H1 (cell line): ENCODE measurements at regions not wholly inside any gene's neighbourhood (a gene's known extent, or its start where the extent isn't known, plus 50 kb on each side); places are given as distances from the start of the nearest gene placed in this dataset.

Experiments used
- CTCF ChIA-PET: fragments of 300-600 bp; sonication (Branson Sonifier 250); formaldehyde crosslinking; loops from one replicate; lab custom pipeline; 2021; ENCODE audit not compliant: partially characterized antibody; lab: Charles Lee
- POLR2A ChIA-PET: fragments of 300-600 bp; sonication (Branson Sonifier 250); formaldehyde crosslinking; loops from one replicate; lab custom pipeline; 2021; ENCODE audit warnings: inconsistent platforms; ENCODE audit not compliant: partially characterized antibody; lab: Charles Lee
- DNase-seq, 2 experiments: peaks; one replicate each; pipeline versions ENCODE4 v3.0.0 to v3.0.0-alpha.2; 2010 to 2022; ENCODE audit warnings: low spot score in 2 of 2, low read depth in 1 of 2, mixed read lengths in 1 of 2
- FAIRE-seq: peaks from 2 replicates; lab custom pipeline; 2011; peaks lifted over from hg19 to GRCh38; lab: Jason Lieb, UNC
- H2AFZ ChIP-seq: 2 replicates; pipeline ENCODE4 v1.8.1; 2012; ENCODE audit warnings: low read length, inconsistent platforms
- H2AK5ac ChIP-seq: 2 replicates; pipeline ENCODE4 v1.6.1; 2013; ENCODE audit warnings: low read depth, low read length
- H2BK120ac ChIP-seq: replicated peaks from 2 replicates; pipeline ENCODE3; 2013; ENCODE audit warnings: low read depth, low read length, inconsistent platforms
- H2BK12ac ChIP-seq: 2 replicates; pipeline ENCODE4 v1.6.1; 2013; ENCODE audit warnings: low read depth, low read length
- H2BK15ac ChIP-seq: 2 replicates; pipeline ENCODE4 v1.6.1; 2013; ENCODE audit warnings: low read length
- H2BK20ac ChIP-seq: 2 replicates; pipeline ENCODE4 v1.6.1; 2013; ENCODE audit warnings: low read length
- H2BK5ac ChIP-seq: 2 replicates; pipeline ENCODE4 v1.6.1; 2013; ENCODE audit warnings: low read depth, low read length
- H3K14ac ChIP-seq: 2 replicates; pipeline ENCODE4 v1.6.1; 2013; ENCODE audit warnings: inconsistent platforms; ENCODE audit not compliant: insufficient read length
- H3K18ac ChIP-seq: 2 replicates; pipeline ENCODE4 v1.6.1; 2013; ENCODE audit warnings: low read length; ENCODE audit errors: extremely low read depth
- H3K23ac ChIP-seq: 2 replicates; pipeline ENCODE4 v1.6.1; 2013; ENCODE audit warnings: inconsistent platforms; ENCODE audit not compliant: insufficient read length
- H3K23me2 ChIP-seq: 2 replicates; pipeline ENCODE4 v1.6.1; 2013; ENCODE audit warnings: low read depth, low read length
- H3K27ac ChIP-seq: 2 replicates; pipeline ENCODE4 v1.6.1; 2011; ENCODE audit warnings: low read depth, low read length, inconsistent platforms
- H3K27me3 ChIP-seq, 4 experiments: replicated peaks in 1 of 4; 1 replicate in 1 of 4; 2 replicates in 3 of 4; pipeline versions ENCODE4 v1.6.1 to v1.8.1; 2011 to 2013; ENCODE audit warnings: low read length in 3 of 4, mild to moderate bottlenecking in 3 of 4, inconsistent platforms in 2 of 4, mixed read lengths in 2 of 4, moderate library complexity in 1 of 4; ENCODE audit not compliant: control insufficient read depth in 3 of 4, insufficient read depth in 3 of 4; ENCODE audit errors: extremely low read depth in 1 of 4
- H3K36me3 ChIP-seq, 4 experiments: 2 replicates each; pipeline versions ENCODE4 v1.6.1 to v1.8.1; 2011 to 2013; ENCODE audit warnings: mild to moderate bottlenecking in 4 of 4, low read length in 3 of 4, moderate library complexity in 2 of 4, control low read depth in 1 of 4, inconsistent platforms in 1 of 4; ENCODE audit not compliant: insufficient read depth in 4 of 4, control insufficient read depth in 2 of 4
- H3K4ac ChIP-seq: replicated peaks from 2 replicates; pipeline ENCODE3; 2013; ENCODE audit warnings: low read length, low read depth, mixed read lengths, inconsistent platforms; ENCODE audit not compliant: insufficient read length
- H3K4me1 ChIP-seq, 4 experiments: replicated peaks in 1 of 4; 1 replicate in 1 of 4; 2 replicates in 3 of 4; pipeline versions ENCODE4 v1.6.1 to v1.8.1; 2011 to 2013; ENCODE audit warnings: low read length in 3 of 4, inconsistent platforms in 2 of 4, mixed read lengths in 1 of 4; ENCODE audit not compliant: insufficient read depth in 4 of 4, control insufficient read depth in 3 of 4
- H3K4me2 ChIP-seq, 2 experiments: 2 replicates each; pipeline versions ENCODE4 v1.6.1 to v1.8.1; 2011 to 2013; ENCODE audit warnings: low read depth in 2 of 2, low read length in 2 of 2, control low read depth in 1 of 2, inconsistent platforms in 1 of 2, mild to moderate bottlenecking in 1 of 2; ENCODE audit not compliant: insufficient read depth in 1 of 2
- H3K4me3 ChIP-seq, 4 experiments: fragments of 200-600, 300-600 bp in 1 of 4; sonication (generic), shearing (Covaris generic), sonication (Bioruptor Twin) in 1 of 4; 2 replicates each; pipeline versions ENCODE4 v1.5.1 to v1.8.1; 2011 to 2016; ENCODE audit warnings: low read length in 4 of 4, low read depth in 3 of 4, control low read depth in 2 of 4, inconsistent platforms in 2 of 4, mild to moderate bottlenecking in 2 of 4, mixed read lengths in 1 of 4, moderate library complexity in 1 of 4; ENCODE audit not compliant: insufficient read depth in 2 of 4; ENCODE audit errors: extremely low read depth in 1 of 4
- H3K56ac ChIP-seq: replicated peaks from 2 replicates; pipeline ENCODE3; 2013; ENCODE audit warnings: low read depth, mild to moderate bottlenecking, mixed read lengths, low read length, inconsistent platforms; ENCODE audit not compliant: insufficient read length
- H3K79me1 ChIP-seq: 2 replicates; pipeline ENCODE4 v1.6.1; 2013; ENCODE audit warnings: low read depth, low read length, control low read depth
- H3K79me2 ChIP-seq, 2 experiments: 2 replicates each; pipeline versions ENCODE4 v1.6.1 to v1.8.1; 2012 to 2013; ENCODE audit warnings: low read length in 2 of 2, mild to moderate bottlenecking in 2 of 2, inconsistent platforms in 1 of 2; ENCODE audit not compliant: insufficient read depth in 2 of 2, control insufficient read depth in 1 of 2
- H3K9ac ChIP-seq, 4 experiments: replicated peaks in 1 of 4; 1 replicate in 1 of 4; 2 replicates in 3 of 4; pipeline versions ENCODE4 v1.6.1 to v1.8.1; 2011 to 2013; ENCODE audit warnings: low read depth in 3 of 4, low read length in 3 of 4, control low read depth in 2 of 4, mild to moderate bottlenecking in 2 of 4, moderate library complexity in 2 of 4, inconsistent platforms in 1 of 4; ENCODE audit errors: extremely low read depth in 1 of 4
- H3K9me3 ChIP-seq, 2 experiments: 2 replicates each; pipeline versions ENCODE4 v1.6.1 to v1.8.1; 2012 to 2013; ENCODE audit warnings: mild to moderate bottlenecking in 2 of 2, moderate library complexity in 2 of 2, control low read depth in 1 of 2, inconsistent platforms in 1 of 2, low read depth in 1 of 2, low read length in 1 of 2, mixed read lengths in 1 of 2; ENCODE audit not compliant: insufficient read depth in 2 of 2
- H4K20me1 ChIP-seq, 2 experiments: replicated peaks in 1 of 2; 2 replicates each; pipeline versions ENCODE3 to v1.8.1; 2011 to 2013; ENCODE audit warnings: inconsistent platforms in 2 of 2, low read length in 2 of 2, mild to moderate bottlenecking in 1 of 2; ENCODE audit not compliant: insufficient read depth in 2 of 2, control insufficient read depth in 1 of 2
- H4K5ac ChIP-seq: 2 replicates; pipeline ENCODE4 v1.6.1; 2013; ENCODE audit warnings: low read length, low read depth, mixed read lengths, inconsistent platforms; ENCODE audit not compliant: insufficient read length
- H4K8ac ChIP-seq: 2 replicates; pipeline ENCODE4 v1.8.0; 2013; ENCODE audit warnings: mild to moderate bottlenecking, moderate library complexity, low read length, inconsistent platforms; ENCODE audit not compliant: insufficient read depth; ENCODE audit errors: extremely low read depth
- H4K91ac ChIP-seq: replicated peaks from 2 replicates; pipeline ENCODE3; 2013; ENCODE audit warnings: low read length, mixed read lengths, inconsistent platforms; ENCODE audit not compliant: insufficient read length
- CBX5 ChIP-seq: fragments of 300-800, 300-1000 bp; sonication (generic); IDR thresholded peaks from 2 replicates; pipeline ENCODE4 v1.7.1; 2016; ENCODE audit warnings: antibody characterized with exemption, low read length, low read depth
- CEBPB ChIP-seq: IDR thresholded peaks from 2 replicates; pipeline ENCODE4 v1.6.1; 2012; ENCODE audit warnings: low read depth, low read length
- CTBP2 ChIP-seq: IDR thresholded peaks from 2 replicates; pipeline ENCODE4 v1.7.0; 2011; ENCODE audit warnings: borderline replicate concordance, mild to moderate bottlenecking, moderate library complexity, mixed read lengths, low read length; ENCODE audit not compliant: insufficient read depth, insufficient read length
- GTF2F1 ChIP-seq: IDR thresholded peaks from 2 replicates; pipeline ENCODE4 v1.6.1; 2012; ENCODE audit warnings: low read depth, low read length, improper control_type of control experiment, borderline replicate concordance
- POU5F1 ChIP-seq: IDR thresholded peaks from 2 replicates; pipeline ENCODE4 v1.6.1; 2011; ENCODE audit warnings: low read depth, mild to moderate bottlenecking, low read length, moderate library complexity
- RAD21 ChIP-seq, 2 experiments: IDR thresholded peaks in 1 of 2; conservative IDR thresholded peaks in 1 of 2; 2 replicates each; pipeline ENCODE4 v1.6.1; 2011; ENCODE audit warnings: low read depth in 2 of 2, low read length in 2 of 2, improper control_type of control experiment in 1 of 2, inconsistent platforms in 1 of 2, mild to moderate bottlenecking in 1 of 2, moderate library complexity in 1 of 2
- SAP30 ChIP-seq: fragments of 300-600 bp; sonication (generic); IDR thresholded peaks from 2 replicates; pipeline ENCODE4 v1.7.1; 2012; ENCODE audit warnings: low read length, moderate library complexity, mild to moderate bottlenecking, inconsistent platforms; ENCODE audit not compliant: insufficient read depth, insufficient replicate concordance
- WGBS, 2 experiments: shearing (Covaris generic) in 1 of 2; methylation state at CpG; one replicate each; pipeline versions ENCODE4 v1.1.6 to v1.1.7; 2013 to 2015; ENCODE audit warnings: low lambda C conversion rate in 2 of 2, mixed read lengths in 2 of 2, inconsistent platforms in 1 of 2, low coverage in 1 of 2, missing lambda C conversion rate in 1 of 2; ENCODE audit not compliant: insufficient replicate concordance in 2 of 2, insufficient coverage in 1 of 2, insufficient read length in 1 of 2; ENCODE audit errors: extremely low coverage in 1 of 2, missing lambda C conversion rate in 1 of 2; 5-methylcytosine and 5-hydroxymethylcytosine counted together
- TF ChIP-seq, protein P1 (sequence below), 3 experiments: IDR thresholded peaks; 1 replicate in 2 of 3; 2 replicates in 1 of 3; pipeline versions ENCODE4 v1.5.1 to v1.6.1; 2011; ENCODE audit warnings: low read length in 3 of 3, mild to moderate bottlenecking in 3 of 3, inconsistent platforms in 2 of 3, low read depth in 1 of 3, moderate library complexity in 1 of 3; ENCODE audit not compliant: insufficient read depth in 1 of 3; ENCODE audit errors: control extremely low read depth in 1 of 3
- TF ChIP-seq, protein P2 (sequence below): IDR thresholded peaks from 2 replicates; pipeline ENCODE4 v1.6.1; 2012; ENCODE audit warnings: inconsistent platforms

DNA sequence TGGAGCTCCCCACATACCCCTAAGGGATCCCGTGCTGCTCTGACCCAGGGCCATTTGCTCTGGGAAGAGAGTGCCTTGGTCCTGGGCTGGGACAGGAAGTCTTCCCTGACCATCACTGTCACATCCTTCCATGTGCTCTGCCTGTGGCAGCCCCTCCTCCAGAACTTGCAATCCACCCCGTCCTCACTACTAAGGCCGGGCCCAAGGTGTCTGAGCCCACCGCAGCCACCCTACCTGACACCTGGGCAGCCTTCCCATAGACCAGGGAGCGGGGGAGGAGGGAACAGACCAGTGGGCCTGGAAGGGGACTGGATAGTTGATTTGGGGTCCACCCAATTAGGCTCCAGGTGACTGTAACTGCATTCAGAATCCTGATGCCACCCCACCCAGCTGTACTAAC lies 117.5 kb upstream of the CRHR1 start:
- Histone ChIP-seq H4K8ac (no peak overlapping the region; the same call in 1 of the 2 replicates), H3K56ac (no peak overlapping the region), H2AFZ (no peak overlapping the region), H4K91ac (no peak overlapping the region), H3K4me1 (no peaks in the 10 kb centered on the region), H3K4me3 (no peak overlapping the region), H3K9ac (no peak overlapping the region), H2BK120ac (no peak overlapping the region), H3K4ac (no peak overlapping the region), H3K14ac (no peak overlapping the region), H2BK15ac (no peak overlapping the region), H3K23ac (no peak overlapping the region), H2BK12ac (no peak overlapping the region), H3K79me1 (no peaks in the 10 kb centered on the region), H2BK5ac (no peak overlapping the region), H3K79me2 (no peaks in the 10 kb centered on the region), H3K4me2 (no peak overlapping the region), H4K5ac (no peak overlapping the region), H3K36me3 (no peaks in the 10 kb centered on the region), H2BK20ac (no peak overlapping the region), H2AK5ac (no peak overlapping the region), H3K27ac (no peak overlapping the region), H3K18ac (no peak overlapping the region), H4K20me1 (no peaks in the 10 kb centered on the region), H3K23me2 (no peaks in the 10 kb centered on the region), H3K27me3 (no peaks in the 10 kb centered on the region; a peak in 3 of 7 replicates), H3K9me3 (no peaks in the 10 kb centered on the region)
- DNase-seq = no peak
- 71% methylated on average over 5 of the region's 5 CpGs; no CpG with 5 or more reads in 1 of the 2 experiments for WGBS, 2 experiments
- CTCF ChIA-PET = interaction anchor here (0.9 to 4.9 kb wide), 29 partner anchors 9 to 601 kb away, joined by 3 to 54 read pairs (median 5); no protein-coding TSS in a partner anchor
- FAIRE-seq = no peak
- POLR2A ChIA-PET = interaction anchor here (0.9 to 1.3 kb wide), 2 partner anchors 19 to 26 kb away, joined by 3 read pairs; no protein-coding TSS in a partner anchor
- TF ChIP-seq RAD21 (IDR thresholded peaks at IDR 0.05 in 1 of 2, conservative IDR thresholded peaks at IDR 0.05 in 1 of 2; ENCODE audit: low read depth in 2 of 2, low read length in 2 of 2) = no peak
- TF ChIP-seq, protein P1, sequence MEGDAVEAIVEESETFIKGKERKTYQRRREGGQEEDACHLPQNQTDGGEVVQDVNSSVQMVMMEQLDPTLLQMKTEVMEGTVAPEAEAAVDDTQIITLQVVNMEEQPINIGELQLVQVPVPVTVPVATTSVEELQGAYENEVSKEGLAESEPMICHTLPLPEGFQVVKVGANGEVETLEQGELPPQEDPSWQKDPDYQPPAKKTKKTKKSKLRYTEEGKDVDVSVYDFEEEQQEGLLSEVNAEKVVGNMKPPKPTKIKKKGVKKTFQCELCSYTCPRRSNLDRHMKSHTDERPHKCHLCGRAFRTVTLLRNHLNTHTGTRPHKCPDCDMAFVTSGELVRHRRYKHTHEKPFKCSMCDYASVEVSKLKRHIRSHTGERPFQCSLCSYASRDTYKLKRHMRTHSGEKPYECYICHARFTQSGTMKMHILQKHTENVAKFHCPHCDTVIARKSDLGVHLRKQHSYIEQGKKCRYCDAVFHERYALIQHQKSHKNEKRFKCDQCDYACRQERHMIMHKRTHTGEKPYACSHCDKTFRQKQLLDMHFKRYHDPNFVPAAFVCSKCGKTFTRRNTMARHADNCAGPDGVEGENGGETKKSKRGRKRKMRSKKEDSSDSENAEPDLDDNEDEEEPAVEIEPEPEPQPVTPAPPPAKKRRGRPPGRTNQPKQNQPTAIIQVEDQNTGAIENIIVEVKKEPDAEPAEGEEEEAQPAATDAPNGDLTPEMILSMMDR (IDR thresholded peaks at IDR 0.05; ENCODE audit: control extremely low read depth in 1 of 3, insufficient read depth in 1 of 3, low read depth in 1 of 3, low read length in 3 of 3) = no peak
- TF ChIP-seq CTBP2 = no peak
- TF ChIP-seq CEBPB = no peak
- no peak for TF ChIP-seq CBX5
- TF ChIP-seq SAP30 = no peak
- no peak for TF ChIP-seq GTF2F1
- TF ChIP-seq, protein P2, sequence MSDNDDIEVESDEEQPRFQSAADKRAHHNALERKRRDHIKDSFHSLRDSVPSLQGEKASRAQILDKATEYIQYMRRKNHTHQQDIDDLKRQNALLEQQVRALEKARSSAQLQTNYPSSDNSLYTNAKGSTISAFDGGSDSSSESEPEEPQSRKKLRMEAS = no peak
- no peak for TF ChIP-seq POU5F1
